SK-N-SH treated with all-trans-retinoic acid at 6 μM for 48 hours (cell line): ENCODE measurements at regions not wholly inside any gene's neighbourhood (a gene's known extent, or its start where the extent isn't known, plus 50 kb on each side); places are given as distances from the start of the nearest gene placed in this dataset.

Source experiments
- ATAC-seq: fragments of 200-7000 bp; cut with Tn5 transposase; 3 replicates; pipeline ENCODE4 v1.9.1; 2020; ENCODE audit warnings: mild to moderate bottlenecking, moderate library complexity
- ARNTL ChIP-seq: fragments of 450-650 bp; formaldehyde crosslinking; IDR thresholded peaks from 2 replicates; pipeline ENCODE4 v1.5.0; 2020; ENCODE audit warnings: low read depth, mild to moderate bottlenecking, moderate library complexity, borderline replicate concordance
- BACH2 ChIP-seq: fragments of 250-450 bp; sonication (Bioruptor Pico); IDR thresholded peaks from 2 replicates; pipeline ENCODE4 v1.9.0; 2021; ENCODE audit warnings: mild to moderate bottlenecking, borderline replicate concordance
- CSDC2 ChIP-seq: fragments of 250-450 bp; sonication (Bioruptor Pico); IDR thresholded peaks from 2 replicates; pipeline ENCODE4 v1.5.0; 2020; ENCODE audit warnings: mild to moderate bottlenecking, moderate library complexity
- ESRRG ChIP-seq: fragments of 250-450 bp; sonication (Bioruptor Pico); IDR thresholded peaks from 2 replicates; pipeline ENCODE4 v1.6.1; 2021; ENCODE audit warnings: mild to moderate bottlenecking
- GLIS3 ChIP-seq: fragments of 250-450 bp; sonication (Bioruptor Pico); IDR thresholded peaks from 2 replicates; pipeline ENCODE4 v1.5.0; 2020; ENCODE audit warnings: mild to moderate bottlenecking, moderate library complexity
- ISL1 ChIP-seq: fragments of 250-450 bp; sonication (Bioruptor Pico); IDR thresholded peaks from 2 replicates; pipeline ENCODE4 v2.1.2; 2022; ENCODE audit warnings: mild to moderate bottlenecking, moderate library complexity
- POU6F1 ChIP-seq: fragments of 250-450 bp; sonication (Bioruptor Pico); IDR thresholded peaks from 2 replicates; pipeline ENCODE4 v1.8.0; 2021; ENCODE audit warnings: low read depth, mild to moderate bottlenecking, moderate library complexity, borderline replicate concordance
- PPARA ChIP-seq: fragments of 250-450 bp; sonication (Bioruptor Pico); IDR thresholded peaks from 2 replicates; pipeline ENCODE4 v1.5.0; 2020; ENCODE audit warnings: mild to moderate bottlenecking, borderline replicate concordance
- SNAI2 ChIP-seq: fragments of 250-450 bp; sonication (Bioruptor Pico); IDR thresholded peaks from 2 replicates; pipeline ENCODE4 v1.5.0; 2020; ENCODE audit warnings: mild to moderate bottlenecking, moderate library complexity
- TCF4 ChIP-seq: fragments of 250-450 bp; sonication (Bioruptor Pico); IDR thresholded peaks from 2 replicates; pipeline ENCODE4 v1.8.0; 2021; ENCODE audit warnings: mild to moderate bottlenecking, moderate library complexity, borderline replicate concordance
- TSHZ2 ChIP-seq: fragments of 250-450 bp; sonication (Bioruptor Pico); IDR thresholded peaks from 2 replicates; pipeline ENCODE4 v1.5.0; 2020; ENCODE audit warnings: mild to moderate bottlenecking, moderate library complexity
- ZFP3 ChIP-seq: fragments of 250-450 bp; sonication (Bioruptor Pico); IDR thresholded peaks from 2 replicates; pipeline ENCODE4 v1.5.0; 2020; ENCODE audit warnings: mild to moderate bottlenecking, moderate library complexity
- ZNF565 ChIP-seq: fragments of 450-650 bp; formaldehyde crosslinking; conservative IDR thresholded peaks from 2 replicates; pipeline ENCODE4 v1.5.0; 2020; ENCODE audit warnings: low read depth, mild to moderate bottlenecking, moderate library complexity
- ZNF70 ChIP-seq: fragments of 450-650 bp; formaldehyde crosslinking; IDR thresholded peaks from 2 replicates; pipeline ENCODE4 v1.5.0; 2020; ENCODE audit warnings: mild to moderate bottlenecking, moderate library complexity
- ZNF8 ChIP-seq: fragments of 450-650 bp; formaldehyde crosslinking; IDR thresholded peaks from 2 replicates; pipeline ENCODE4 v1.5.0; 2020; ENCODE audit warnings: mild to moderate bottlenecking, moderate library complexity
- TF ChIP-seq, protein P1 (sequence below): fragments of 250-450 bp; sonication (Bioruptor Pico); IDR thresholded peaks from 2 replicates; pipeline ENCODE4 v1.8.0; 2020; ENCODE audit warnings: mild to moderate bottlenecking, moderate library complexity, borderline replicate concordance

- ATAC-seq, result no peak
- no peak for TF ChIP-seq ESRRG (CRISPR knock-in tag)
- no peak for TF ChIP-seq POU6F1
- TF ChIP-seq, all 23 proteins: peak for 0
Observed at GRCh38 chr11:43035086-43035485, 276.7 kb upstream of the API5 start.

GRCh38 chr11:43053638-43054412 is 258.0 kb upstream of the API5 start:
- ATAC-seq, result no peak

DNA sequence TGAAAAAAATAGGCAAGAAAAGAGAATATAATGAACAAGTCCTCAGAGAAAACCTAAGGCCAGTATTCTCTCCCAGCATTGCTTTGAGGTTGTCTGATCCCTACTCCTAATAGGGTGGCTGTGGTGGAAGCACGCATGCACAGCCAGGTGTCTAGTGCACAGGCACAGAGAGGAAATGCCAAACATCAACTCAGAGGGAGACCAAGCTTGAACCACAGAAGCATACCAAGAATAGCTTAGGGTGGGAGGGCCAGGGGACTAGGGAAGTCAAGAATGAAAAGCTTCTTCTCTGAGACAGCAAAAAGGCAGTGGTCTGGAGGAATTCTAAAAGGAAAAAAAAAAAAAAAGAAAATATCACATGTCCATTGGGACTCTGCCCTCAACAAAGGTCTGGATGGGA is 244.1 kb upstream of the API5 start:
- TF ChIP-seq TCF4 (CRISPR knock-in tag), result no peak
- no peak for TF ChIP-seq ZFP3 (CRISPR knock-in tag)
- no peak for TF ChIP-seq BACH2 (CRISPR knock-in tag)
- TF ChIP-seq SNAI2, result no peak
- TF ChIP-seq ARNTL (CRISPR knock-in tag), result no peak
- TF ChIP-seq ISL1 (CRISPR knock-in tag), result no peak
- no peak for TF ChIP-seq PPARA (CRISPR knock-in tag)
- TF ChIP-seq TSHZ2 (CRISPR knock-in tag), result no peak
- no peak for ATAC-seq

More at GRCh38 chr11:43053638-43054412, 258.0 kb upstream of the API5 start:
- TF ChIP-seq ZNF8 (CRISPR knock-in tag) (no peak), POU6F1 (no peak), SNAI2 (no peak), ISL1 (CRISPR knock-in tag) (no peak), CSDC2 (CRISPR knock-in tag) (no peak), PPARA (CRISPR knock-in tag) (no peak), TSHZ2 (CRISPR knock-in tag) (no peak), BACH2 (CRISPR knock-in tag) (no peak), ZNF70 (CRISPR knock-in tag) (no peak), ESRRG (CRISPR knock-in tag) (no peak), ZNF565 (CRISPR knock-in tag) (no peak), GLIS3 (no peak)
- TF ChIP-seq, protein P1, sequence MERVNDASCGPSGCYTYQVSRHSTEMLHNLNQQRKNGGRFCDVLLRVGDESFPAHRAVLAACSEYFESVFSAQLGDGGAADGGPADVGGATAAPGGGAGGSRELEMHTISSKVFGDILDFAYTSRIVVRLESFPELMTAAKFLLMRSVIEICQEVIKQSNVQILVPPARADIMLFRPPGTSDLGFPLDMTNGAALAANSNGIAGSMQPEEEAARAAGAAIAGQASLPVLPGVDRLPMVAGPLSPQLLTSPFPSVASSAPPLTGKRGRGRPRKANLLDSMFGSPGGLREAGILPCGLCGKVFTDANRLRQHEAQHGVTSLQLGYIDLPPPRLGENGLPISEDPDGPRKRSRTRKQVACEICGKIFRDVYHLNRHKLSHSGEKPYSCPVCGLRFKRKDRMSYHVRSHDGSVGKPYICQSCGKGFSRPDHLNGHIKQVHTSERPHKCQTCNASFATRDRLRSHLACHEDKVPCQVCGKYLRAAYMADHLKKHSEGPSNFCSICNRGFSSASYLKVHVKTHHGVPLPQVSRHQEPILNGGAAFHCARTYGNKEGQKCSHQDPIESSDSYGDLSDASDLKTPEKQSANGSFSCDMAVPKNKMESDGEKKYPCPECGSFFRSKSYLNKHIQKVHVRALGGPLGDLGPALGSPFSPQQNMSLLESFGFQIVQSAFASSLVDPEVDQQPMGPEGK (CRISPR knock-in tag), result no peak
